Stomach (tissue), 4 donors: ENCODE measurements at regions not wholly inside any gene's neighbourhood (a gene's known extent, or its start where the extent isn't known, plus 50 kb on each side); places are given as distances from the start of the nearest gene placed in this dataset.

ENCODE experiments used
- POLR2A ChIP-seq, 4 donors: fragments of 450-650 bp; IDR thresholded peaks; one replicate each; pipeline ENCODE4 v1.6.1; 2016; ENCODE audit warnings: antibody characterized with exemption in 4 of 4, control low read depth in 2 of 4, mild to moderate bottlenecking in 1 of 4, moderate library complexity in 1 of 4
- TF ChIP-seq, protein P1 (sequence below), 7 experiments: fragments of 450-650 bp in 4 of 7; fragments of 200-600 bp in 3 of 7; sonication (generic) in 3 of 7; IDR thresholded peaks; one replicate each; pipeline ENCODE4 v1.5.1; 2016 to 2019; ENCODE audit warnings: antibody characterized with exemption in 7 of 7, control low read depth in 2 of 7, mild to moderate bottlenecking in 1 of 7

DNA sequence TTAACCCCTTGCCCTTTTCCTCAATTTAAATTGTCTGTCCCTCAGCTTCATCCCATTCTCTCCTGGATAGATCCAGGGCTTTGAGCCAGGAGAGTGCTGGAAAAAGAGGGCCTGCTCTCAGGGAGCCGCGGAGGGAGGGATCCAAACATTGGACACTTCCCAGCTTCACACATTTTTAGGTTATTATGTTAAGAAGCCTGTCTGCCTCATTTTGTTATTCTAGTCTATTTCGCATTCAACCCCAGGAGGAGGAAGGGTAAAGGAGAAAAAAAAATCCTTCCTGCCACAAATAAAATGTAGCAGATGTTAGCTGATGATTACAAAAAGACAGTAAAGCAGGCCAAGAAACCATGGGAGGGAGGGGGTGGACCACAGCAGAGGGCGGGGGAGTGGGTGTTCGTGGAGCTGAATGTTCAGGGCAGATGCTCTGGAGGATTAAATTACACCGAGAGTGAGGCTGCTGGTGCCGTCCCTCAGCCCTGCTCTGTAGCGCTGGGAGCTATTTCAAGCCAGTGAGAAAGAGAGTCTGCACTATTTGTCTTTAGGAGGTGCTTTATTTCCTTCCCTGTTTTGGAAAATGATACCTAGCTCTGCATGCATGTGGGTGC, 60.6 kb upstream of the ZFR start:
- TF ChIP-seq, protein P1, sequence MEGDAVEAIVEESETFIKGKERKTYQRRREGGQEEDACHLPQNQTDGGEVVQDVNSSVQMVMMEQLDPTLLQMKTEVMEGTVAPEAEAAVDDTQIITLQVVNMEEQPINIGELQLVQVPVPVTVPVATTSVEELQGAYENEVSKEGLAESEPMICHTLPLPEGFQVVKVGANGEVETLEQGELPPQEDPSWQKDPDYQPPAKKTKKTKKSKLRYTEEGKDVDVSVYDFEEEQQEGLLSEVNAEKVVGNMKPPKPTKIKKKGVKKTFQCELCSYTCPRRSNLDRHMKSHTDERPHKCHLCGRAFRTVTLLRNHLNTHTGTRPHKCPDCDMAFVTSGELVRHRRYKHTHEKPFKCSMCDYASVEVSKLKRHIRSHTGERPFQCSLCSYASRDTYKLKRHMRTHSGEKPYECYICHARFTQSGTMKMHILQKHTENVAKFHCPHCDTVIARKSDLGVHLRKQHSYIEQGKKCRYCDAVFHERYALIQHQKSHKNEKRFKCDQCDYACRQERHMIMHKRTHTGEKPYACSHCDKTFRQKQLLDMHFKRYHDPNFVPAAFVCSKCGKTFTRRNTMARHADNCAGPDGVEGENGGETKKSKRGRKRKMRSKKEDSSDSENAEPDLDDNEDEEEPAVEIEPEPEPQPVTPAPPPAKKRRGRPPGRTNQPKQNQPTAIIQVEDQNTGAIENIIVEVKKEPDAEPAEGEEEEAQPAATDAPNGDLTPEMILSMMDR (IDR thresholded peaks at IDR 0.05) = no peak
- TF ChIP-seq POLR2A (IDR thresholded peaks at IDR 0.05) = no peak
